Activated T-helper 9 cell treated with anti-CD3 and anti-CD28 coated beads, Interleukin-2, amount 50 U/mL, for 16 hours (primary cell): ENCODE measurements at regions not wholly inside any gene's neighbourhood (a gene's known extent, or its start where the extent isn't known, plus 50 kb on each side); places are given as distances from the start of the nearest gene placed in this dataset.

Experiments
- DNase-seq: peaks from one replicate; pipeline ENCODE4 v3.0.0-alpha.2; 2020; ENCODE audit warnings: low read depth

GRCh38 chr3:43180027-43180426 is 74.1 kb upstream of the POMGNT2 start:
- DNase-seq: no peak

DNA sequence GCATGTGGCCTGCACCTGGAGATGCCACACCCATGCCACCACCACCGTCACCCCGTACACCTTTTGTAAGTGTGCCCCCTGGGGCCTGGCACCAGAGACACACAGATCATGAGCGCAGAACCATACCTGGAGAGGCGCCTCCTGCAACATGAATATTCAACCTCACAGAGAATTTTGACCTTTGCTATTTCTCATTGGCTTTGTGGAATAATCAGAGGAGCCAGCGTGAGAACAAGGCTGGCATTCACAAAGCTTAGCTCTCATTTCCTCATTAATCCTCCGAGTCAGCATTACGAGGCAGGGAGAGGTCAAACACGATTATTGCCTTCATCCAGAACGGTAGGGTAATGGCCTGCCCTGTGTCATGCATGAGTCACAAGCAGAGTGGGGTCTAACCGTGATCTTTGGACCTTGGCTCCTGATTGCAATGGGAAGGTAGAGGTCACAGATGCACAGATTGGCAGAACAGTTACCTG is 73.0 kb upstream of the POMGNT2 start:
- DNase-seq: no peak

- no peak for DNase-seq
Observed at GRCh38 chr3:43177085-43177484, 71.2 kb upstream of the POMGNT2 start.

GRCh38 chr3:43176666-43177065 is 70.8 kb upstream of the POMGNT2 start:
- DNase-seq: no peak

- DNase-seq: no peak
Observed at GRCh38 chr3:43175541-43175940, 69.7 kb upstream of the POMGNT2 start.

DNA sequence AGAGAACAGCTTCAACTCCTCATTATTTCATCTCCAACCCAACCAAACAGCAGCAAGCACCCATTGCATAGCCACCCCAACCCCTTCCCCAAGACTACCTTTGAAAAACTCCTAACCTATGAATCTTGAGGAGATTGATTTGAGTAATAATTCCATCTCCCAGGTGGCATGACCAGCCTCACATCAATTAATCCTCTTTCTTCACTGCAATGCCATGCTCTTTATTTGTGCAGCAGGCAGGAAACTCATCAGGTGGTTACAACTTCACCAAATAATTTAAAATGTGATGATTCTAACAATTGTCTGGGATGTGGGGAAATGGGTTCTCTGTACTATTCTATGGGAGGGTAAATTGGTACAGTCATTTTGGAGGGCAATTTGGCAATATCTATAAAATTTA is 68.1 kb upstream of the POMGNT2 start:
- DNase-seq: no peak

- no peak for DNase-seq
Observed at GRCh38 chr3:43171748-43172147, 65.9 kb upstream of the POMGNT2 start.

GRCh38 chr3:43170553-43170952 is 64.7 kb upstream of the POMGNT2 start:
- no peak for DNase-seq

DNA sequence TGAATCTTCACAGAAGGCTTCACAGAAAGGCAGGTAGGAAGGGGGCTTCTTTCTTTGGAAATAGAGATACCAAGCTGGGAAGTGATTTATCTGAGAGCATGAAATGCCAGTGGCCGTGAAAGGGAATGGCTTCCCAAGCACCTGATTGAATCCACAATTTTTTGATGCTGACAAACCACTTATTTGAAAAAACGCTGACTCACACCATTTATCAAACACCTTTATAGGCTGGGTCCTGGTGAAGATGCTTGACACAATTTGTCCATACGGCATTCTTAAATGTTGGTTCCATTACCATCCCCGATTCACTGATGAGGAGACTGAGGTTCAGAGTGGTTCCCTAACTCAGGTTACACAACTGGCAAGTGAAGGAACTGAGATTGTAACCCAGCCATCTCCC is 64.1 kb upstream of the POMGNT2 start:
- no peak for DNase-seq

DNA sequence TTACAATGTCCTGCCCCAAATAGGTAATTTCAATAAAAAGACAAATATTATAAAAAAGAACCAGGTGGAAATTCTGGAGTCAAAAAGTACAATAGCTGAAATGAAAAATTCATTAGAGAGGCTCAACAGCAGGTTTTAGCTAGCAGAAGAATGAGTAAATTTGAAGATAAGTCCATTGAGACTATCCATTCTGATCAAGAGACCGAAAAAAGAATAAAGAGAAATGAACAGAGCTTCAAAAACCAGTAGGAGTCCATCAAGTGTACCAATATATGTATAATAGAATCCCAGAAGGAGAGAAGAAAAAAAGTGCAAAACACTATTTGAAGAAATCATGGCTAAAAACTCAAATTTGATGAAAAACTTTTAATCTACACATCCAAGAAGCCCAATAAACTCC is 60.5 kb upstream of the POMGNT2 start:
- no peak for DNase-seq

- no peak for DNase-seq
Observed at GRCh38 chr3:43165786-43166185, 59.9 kb upstream of the POMGNT2 start.

DNA sequence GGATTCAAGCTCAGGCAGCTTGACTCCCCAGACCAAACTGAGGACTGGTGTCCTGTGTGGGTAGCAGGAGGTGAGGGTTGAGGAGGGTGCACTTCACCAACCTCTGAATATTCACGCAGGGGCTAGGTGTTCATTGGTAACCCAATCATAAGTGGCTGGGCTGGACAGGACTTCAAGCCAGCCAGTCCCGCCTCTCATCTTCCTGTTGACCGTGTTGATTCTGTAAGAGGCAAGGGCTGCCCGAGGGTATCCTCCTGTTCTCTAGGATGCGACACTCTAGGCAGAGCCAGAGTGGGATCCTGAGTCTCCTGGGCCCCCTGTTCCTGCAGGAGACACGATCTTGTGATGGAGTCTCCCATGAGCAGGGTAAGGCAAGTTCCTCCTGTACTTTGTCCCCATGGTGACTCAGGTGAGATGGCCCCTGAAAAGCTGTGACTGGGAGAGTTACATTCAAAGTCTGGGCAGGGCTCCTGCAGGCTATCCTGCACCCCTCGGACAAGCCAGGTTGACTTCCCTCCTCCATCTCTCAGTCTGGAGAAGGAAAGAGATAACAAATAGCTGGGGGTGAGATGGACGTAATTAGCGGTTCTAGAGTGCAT is 58.1 kb upstream of the POMGNT2 start:
- no peak for DNase-seq

GRCh38 chr3:43162230-43163084 is 56.6 kb upstream of the POMGNT2 start:
- peak; percentile 10 for DNase-seq

DNA sequence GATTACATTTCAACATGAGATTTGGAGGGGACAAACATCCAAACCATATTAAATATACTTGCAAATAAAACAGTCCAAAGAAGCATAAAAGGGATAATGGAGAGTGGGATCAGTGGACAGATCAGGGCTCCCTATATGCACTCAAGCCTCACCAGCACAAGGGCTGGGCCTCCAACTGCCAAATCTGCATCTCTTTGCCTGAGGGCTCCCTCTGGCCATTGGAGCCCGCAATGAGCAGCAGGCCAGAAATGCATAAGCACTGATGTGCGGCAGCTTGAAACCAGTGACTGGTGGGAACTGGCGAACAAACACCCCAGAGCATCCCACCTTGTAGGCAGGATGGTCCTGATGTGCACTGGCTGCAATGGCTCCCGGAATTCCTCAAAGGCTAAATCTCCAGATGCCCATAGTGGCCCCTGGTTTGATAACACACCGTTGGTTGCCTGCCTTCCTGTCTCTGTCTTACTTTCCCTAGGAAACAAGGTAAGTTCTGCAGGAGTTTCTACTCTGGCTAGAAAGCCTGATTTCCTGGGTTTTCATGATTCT is 55.9 kb upstream of the POMGNT2 start:
- DNase-seq: no peak

DNA sequence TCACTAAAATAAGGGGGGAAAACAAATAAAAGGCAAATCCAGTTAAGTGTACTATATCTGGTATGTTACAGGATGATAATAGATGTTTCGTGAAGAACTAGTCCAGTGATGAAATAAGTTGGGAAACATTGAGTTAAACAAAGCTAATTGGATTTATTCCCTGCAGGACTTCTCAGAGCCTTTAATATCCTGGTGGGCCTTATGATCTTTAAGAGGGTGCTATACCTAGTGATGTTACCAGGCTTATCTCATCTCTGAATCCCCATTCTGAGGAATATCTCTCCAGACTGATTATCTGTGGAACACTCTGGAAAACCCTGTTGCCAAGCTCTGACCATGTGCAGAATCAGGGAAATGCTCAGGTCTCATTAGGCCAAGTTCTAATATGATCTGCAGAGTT is 54.8 kb upstream of the POMGNT2 start:
- no peak for DNase-seq

GRCh38 chr3:43159876-43160255 is 54.0 kb upstream of the POMGNT2 start:
- no peak for DNase-seq

- DNase-seq: no peak
Observed at GRCh38 chr3:43159131-43159875, 53.4 kb upstream of the POMGNT2 start.

- no peak for DNase-seq
Observed at GRCh38 chr3:43156812-43157455, 51.1 kb upstream of the POMGNT2 start.

- no peak for DNase-seq
Observed at GRCh38 chr3:43155464-43156121, 49.7 kb upstream of the POMGNT2 start.
